AML-193 (cell line): ENCODE measurements at regions not wholly inside any gene's neighbourhood (a gene's known extent, or its start where the extent isn't known, plus 50 kb on each side); places are given as distances from the start of the nearest gene placed in this dataset.

Experiments used
- DNase-seq, 2 experiments: peaks; one replicate each; lab custom pipeline; 2025; lab: John Stamatoyannopoulos, UW

DNA sequence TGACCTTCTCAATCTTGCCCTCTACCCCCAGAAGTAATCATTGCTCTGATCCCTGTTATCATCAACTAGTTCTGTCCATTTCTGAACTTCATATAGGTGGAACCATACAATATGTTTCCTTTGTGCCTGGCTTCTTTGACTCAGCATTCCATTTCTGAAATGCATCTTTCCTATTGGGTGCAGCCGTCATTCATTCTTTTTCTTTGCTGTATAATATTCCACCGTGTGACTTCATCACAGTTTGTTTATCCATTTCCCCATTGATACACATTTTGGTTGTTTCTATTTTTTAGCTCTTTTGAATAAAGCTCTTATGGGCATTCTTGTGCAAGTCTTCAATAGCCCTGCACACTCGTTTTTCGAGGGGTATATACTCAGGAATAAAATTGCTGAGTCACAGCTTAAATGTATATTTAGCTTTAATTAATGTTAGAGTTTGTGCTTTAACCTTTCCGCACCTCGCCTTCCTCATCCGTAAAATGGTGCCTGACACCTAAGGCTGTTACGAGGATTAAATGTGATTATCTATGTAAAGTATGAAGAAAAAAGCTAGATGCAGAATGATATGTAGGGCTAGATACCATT is 491.6 kb downstream of the MIAT start:
- no peak for DNase-seq

DNA sequence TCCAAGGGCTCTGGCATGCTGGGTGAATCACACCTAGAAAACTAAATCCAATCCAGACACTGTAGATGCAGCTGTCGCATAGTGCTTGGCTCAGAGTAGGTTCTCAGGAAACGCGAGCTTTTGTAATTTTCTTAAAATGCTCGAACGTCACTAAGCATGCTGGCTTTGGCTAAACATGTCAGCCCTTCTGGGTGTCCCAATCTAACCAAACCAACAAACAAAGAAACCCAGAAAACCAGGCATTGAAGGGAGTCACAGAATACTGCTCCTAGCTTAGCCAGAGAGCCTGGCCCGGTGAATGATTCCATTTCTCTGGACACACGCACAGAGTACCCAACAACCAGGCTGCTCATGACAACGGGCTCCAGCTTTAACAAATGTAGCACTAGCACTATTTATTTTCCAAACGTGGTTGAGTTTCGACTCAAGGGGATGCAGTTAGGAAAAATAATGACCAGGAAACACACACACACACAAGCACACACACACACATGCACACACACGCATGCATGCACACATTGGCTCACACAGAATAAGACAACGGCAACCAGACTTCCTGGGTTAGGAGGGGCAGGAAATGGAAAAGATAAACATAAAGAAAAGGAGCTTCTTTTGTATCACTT is 492.6 kb downstream of the MIAT start:
- no peak for DNase-seq

DNA sequence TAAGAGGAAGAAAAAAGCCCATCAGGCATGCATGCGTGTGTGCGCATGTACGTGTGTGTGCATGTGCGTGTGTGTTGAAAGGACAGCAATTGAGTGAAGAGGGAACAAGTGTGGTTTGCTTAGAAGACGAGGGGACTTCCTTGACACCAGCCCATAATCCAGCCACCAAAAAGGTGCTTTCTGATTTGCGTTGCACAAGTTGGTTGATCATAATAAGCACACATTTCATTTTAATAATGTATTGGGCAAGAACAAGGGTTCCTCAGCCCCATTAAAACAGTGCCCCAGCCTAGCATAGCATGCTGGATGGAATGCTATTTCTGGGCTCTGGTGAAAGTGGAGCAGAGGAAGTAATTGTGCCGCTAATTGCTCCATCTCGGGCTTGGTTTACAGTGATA is 493.2 kb downstream of the MIAT start:
- DNase-seq, result no peak

DNA sequence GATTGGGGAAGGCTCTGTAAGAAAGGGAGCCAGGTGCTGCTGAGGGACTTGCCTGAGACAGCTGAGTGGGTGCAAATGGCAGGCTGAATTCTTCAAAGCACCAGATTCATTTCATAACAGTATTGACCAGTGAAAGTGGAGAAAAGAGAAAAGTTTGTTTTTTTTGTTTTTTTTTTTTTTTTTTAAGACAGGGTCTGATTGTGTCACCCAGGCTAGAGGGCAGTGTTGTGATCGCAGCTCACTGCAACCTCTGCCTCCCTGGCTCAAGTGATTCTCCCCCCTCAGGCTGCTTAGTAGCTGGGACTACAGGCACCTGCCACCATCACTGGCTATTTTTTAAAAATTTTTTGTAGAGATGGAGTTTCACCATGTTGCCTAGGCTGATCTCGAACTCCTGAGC is 494.0 kb downstream of the MIAT start:
- DNase-seq, result no peak

DNA sequence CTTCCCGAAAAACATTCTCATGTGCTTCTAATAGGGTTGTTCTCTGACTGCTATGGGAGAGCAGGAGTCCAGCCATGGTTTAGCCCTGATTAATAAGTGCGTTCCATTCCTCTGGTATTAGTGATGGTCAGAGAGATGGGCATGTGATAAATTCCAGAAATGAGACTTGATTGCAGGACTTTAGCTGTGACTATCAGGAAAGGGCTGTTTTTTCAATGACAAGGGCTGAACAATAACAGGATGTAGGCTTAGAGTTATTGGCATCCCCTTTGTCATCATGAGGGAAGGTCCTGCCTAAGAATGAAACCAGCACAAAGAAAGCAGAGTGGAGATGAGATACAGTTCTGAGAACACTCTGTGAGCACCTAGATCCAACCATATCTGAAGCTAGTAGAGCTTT is 494.6 kb downstream of the MIAT start:
- no peak for DNase-seq

DNA sequence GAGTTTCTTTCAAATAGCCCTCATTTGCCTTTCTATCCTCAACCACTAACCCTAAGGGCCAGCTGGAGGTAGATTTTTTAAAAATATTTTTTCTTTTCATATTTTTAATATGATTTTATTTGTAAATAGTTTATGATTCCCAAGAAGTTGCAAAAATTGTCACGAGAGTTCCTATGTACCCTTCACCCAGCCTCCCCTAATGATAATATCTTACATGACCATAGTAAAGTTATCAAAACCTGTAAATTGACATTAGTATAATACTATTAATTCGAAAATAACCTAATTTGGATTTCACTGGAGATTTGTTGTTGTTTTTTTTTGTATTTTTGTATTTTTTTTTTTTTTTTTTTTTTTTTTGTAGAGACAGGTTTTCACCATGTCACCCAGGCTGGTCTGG is 495.5 kb downstream of the MIAT start:
- DNase-seq, result no peak

DNA sequence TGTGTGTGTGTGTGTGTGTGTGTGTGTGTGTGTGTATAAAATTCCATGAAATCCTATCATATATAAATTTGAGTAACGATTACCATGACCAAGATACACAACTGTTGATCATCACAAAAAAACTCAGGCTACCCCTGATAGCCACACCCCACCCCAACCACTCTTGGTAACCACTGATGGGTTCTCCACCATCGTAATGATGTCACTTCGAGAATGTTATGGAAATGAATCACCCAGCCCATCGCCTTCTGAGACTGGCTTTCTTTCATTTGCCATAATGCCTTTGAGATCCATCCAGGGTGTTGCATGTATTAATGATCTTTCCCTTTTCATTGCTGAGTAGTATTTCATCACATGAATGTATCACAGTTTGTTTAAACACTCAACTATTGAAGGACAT is 496.0 kb downstream of the MIAT start:
- no peak for DNase-seq

DNA sequence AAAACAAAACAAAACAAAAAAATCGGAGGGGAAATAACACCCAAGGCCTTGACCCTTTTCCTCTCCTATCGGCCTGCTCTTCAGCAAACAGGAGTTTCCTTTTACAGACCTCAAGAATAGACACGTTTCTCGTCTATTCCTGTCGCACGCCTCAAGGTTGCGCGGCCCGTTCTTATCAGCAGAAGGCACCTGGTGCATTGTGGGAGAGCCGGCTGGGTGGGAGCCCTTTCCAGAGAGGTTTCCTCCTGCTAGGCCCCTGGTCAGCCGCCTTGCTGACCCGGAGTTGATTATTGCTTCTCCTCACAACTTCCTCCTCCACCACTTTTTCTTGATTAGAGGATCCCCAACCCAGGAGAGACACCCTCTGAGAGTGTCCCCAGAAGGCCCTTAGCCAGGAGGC is 497.3 kb downstream of the MIAT start:
- DNase-seq, result no peak

DNA sequence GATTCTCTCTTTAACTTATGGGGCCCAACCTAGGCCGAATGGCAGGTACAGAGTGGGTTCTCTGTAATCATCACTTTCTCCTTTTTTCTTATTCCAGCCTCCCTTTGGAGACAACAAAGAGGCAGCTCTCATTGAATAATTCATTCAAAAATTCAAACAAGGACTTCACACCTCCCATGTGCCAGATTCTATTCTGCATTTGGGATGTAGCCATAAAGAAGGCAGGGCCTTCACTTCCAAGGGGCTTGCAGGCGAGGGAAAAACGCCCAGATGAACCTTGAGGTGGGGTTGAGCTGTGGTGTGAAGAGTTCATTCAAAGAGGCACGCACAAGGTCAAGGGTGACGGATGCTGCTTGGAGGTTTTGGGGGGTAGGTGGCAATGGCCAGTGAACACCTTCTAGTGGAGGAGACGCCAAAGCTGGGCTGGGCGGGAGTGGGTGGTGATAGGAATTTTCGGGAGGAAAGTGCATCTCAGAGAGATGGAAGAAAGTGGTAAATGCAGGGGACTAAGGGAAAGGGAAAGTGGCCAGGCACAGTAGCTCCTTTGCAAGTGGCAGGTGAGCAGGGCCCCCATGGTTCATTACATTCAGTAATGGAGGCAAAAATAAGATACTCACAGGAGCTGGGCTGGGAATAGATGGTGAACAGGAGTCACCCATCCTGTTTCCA is 499.6 kb downstream of the MIAT start:
- no peak for DNase-seq

DNA sequence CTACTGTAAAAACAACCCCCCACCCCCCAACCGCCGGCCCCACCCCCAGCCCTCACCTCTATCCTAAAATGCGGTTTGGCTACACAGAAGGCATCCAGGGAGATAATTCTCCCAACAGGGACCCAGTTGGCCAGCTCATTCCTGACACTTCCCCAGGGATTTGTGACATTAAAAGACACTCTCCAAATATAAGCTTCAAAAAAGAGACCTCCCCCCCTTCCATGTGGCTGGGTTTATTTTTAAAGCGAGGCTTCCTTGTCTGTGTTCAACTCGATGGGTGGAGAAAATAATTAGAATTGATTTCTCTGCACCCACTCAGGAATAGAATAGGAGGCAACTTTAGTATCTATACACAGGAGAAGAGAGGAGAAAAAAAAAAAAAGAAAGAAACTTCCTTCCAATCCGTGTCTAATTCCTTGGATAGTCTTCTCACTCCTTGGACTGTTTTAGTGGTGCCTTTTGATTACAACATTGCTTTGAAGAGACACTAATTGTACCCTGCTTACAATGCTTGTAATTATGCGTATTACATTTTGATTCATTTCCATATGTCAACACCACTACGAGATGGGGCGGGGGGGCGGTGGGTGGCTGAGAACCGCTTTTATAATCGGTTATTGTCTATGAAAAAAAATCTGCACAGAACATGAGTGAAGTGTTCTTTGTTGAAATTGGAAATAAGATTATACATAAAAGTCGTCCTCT is 500.4 kb downstream of the MIAT start:
- DNase-seq, result no peak

DNA sequence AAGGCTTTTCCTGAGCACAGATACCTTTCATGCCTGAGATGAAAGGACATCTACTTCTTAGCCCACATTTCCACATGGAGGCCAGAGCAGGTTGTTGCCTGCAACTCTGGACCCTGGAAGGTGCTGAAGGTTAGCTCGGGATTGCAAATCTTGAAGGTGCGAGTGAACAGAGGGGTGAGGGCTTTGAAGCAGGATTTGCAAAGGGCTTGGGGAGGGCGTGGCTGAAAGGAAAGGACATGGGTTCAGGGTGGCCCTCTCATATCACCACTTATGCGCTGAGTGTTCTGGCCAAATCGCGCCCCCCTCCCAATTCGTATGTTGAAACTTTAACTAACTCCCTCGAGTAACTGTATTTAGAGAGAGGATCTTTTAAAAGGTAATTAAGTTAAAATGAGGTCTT is 501.6 kb downstream of the MIAT start:
- DNase-seq, result no peak

DNA sequence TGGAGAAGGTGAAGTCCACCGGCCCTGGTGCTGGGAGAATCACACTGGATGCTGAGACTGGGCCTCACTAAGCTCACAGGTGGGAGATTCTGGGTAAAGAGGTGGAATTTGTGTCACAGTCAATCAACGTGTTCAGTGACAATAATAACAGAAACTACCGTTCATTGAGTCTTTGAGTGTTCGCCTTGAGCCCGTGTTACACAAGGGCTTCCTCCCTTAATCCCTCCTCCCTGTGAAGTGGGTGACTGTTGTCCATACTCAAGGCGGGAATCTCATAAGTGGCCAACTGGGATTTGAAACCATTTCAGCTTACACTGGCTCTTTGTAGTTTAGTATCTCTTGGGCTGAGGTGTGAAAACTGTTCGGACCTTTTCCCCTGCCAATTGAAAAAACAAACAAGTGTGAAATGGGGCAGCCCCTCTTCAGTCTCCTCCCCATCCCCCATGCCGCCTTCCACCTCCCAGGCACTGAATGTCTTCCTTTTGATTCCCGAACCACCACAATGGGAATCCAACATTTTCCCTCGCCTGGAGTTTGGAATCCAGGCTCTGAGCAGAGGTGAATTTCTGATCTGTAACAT is 502.4 kb downstream of the MIAT start:
- DNase-seq, result no peak

DNA sequence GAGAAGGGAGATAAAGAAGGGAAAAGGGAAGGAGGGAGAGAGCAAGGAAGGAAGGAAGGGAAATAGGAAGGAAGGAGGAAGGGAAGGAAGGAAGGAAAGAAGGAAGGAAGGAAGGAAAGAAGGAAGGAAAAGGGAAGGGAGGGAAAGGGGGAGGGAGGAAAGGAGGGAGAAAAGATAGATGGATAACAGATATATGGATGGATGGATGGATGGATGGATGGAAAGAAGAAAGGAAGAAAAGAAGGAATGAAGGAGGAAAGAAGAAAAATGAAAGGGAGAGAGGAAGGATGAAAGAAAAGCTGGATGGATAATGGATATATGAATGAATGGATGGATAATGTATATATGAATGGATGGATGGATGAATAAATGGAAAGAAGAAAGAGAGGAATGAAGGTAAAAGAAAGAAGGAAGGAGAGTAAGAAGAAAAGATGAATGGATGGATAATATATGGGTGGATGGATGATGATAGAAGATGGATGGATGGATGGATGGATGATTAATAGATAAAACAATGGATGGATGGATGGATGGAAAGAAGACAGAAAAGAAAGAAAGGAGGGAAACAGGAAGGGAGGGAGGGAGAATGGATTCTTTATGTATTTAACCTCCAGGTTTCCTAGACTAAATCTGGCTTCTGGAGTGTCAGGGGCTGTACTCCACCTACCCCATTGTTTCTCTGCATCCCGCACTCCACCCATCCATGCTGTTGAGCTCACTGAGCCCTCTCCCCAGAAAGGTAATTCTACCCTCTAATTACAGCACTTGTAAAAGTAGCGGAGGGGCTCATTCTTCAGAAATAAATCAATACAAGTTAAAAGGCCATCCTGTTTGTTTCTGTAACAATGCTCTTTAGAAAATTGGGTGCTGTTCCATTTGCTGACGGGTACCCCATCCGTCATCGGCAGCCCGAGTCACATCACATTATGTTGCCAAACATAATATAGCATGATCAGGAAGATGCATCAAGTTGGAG is 506.1 kb downstream of the MIAT start:
- no peak for DNase-seq

DNA sequence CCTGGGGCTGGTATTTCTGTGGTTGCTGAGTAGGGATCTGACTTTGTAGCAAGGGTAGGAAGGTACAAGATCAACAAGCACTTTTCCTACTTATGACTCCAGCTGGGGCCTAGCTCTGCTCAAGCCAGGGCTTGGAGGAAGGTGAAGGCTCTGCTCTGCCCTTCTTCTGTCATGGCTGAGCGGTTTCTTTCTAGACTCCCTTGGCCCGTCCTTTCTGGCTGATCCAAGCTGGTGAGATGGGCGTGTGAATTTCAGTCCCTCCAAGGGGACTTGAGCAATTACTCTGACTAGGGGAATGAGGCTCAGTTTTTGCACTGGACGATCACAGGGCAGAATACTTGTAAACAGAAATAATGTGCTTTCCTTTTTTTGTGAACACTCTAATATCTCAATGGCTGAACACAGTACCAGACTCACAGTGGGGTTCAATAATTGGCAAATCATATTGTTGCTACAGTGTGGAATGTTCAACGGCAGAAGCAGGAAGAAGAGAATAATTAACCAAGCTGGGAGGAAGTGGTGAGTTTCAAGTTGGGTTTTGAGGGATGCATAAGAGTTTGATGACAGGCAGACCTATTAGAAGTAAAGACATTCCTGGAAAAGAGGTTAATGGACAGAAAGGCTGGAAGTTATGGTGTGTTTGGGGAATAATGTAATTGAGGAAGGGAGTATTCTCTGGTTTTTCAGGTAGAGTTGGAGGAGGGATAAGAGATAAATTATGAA is 507.6 kb downstream of the MIAT start:
- no peak for DNase-seq

DNA sequence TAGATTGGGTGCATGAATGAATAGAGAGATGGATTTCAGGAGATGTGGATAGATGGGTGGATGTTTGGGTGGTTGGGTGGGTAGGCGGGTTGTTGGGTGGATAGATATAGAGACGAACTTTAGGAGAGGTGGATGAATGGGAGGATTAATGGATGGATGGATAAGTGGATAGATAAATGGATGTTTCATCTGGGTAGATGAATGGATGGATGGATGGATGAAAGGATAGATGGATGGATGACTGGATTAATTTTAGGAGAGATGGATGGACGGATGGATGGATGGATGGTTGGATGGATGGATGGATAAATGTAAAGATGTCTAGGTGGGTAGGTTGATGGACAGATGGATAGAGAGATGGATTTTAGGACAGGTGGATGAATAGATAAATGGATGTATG is 511.3 kb downstream of the MIAT start:
- DNase-seq, result no peak

DNA sequence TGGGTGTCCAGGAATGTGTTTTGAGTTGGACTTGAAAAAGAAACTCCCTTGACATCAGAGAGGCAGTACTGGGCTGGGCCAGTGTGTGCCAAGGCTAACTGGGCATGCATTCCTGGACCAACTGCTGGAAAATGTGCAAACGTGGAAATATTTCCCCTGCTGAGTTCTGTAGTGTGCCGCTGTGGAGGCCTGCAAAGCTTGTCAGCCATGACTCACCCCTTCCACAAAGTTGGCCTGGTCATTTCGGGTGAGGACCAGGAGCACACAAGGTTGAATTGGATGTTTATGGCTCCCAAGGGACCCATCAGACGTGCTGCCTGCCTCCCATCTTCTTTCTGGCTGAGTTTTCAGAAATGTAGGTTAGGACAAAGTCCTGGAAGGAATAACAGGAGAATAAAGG is 513.1 kb downstream of the MIAT start:
- DNase-seq, result no peak

DNA sequence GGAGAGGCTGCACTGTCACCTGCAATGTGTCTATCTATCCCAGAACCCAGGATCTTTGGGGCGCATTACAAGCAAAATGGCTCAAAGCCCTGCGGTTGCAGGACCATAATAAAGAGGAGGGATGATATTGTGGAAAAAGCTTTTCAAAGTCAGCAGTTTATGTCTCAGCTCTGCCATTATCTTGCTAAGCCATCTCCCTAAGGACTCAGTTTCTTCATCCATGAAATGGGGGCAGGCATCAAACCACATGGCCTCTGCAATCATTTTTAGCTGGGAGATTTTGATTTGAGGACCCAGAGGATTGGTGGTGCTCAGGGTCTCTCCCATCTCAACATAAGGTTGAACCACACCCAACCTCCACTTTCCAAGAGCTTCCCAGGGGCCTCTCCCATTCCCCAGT is 513.8 kb downstream of the MIAT start:
- no peak for DNase-seq

DNA sequence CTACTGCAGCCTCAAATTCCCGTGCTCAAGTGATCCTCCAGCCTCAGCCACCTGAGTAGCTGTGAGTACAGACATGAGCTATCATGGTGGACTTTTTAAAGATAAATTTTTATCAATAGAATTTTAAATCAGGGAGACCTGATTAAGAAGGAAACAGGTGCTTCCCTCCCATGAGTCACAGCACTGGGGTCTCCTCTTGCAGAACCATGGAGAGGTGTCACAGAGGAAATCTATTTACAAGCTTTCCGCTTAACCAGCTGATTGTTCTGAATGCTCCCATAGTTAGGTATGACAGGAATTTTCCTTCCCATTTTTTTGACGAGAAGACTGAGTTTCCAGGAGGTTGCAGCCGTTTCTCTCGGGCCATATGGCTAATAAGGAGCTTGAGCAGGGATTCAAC is 516.1 kb downstream of the MIAT start:
- no peak for DNase-seq

DNA sequence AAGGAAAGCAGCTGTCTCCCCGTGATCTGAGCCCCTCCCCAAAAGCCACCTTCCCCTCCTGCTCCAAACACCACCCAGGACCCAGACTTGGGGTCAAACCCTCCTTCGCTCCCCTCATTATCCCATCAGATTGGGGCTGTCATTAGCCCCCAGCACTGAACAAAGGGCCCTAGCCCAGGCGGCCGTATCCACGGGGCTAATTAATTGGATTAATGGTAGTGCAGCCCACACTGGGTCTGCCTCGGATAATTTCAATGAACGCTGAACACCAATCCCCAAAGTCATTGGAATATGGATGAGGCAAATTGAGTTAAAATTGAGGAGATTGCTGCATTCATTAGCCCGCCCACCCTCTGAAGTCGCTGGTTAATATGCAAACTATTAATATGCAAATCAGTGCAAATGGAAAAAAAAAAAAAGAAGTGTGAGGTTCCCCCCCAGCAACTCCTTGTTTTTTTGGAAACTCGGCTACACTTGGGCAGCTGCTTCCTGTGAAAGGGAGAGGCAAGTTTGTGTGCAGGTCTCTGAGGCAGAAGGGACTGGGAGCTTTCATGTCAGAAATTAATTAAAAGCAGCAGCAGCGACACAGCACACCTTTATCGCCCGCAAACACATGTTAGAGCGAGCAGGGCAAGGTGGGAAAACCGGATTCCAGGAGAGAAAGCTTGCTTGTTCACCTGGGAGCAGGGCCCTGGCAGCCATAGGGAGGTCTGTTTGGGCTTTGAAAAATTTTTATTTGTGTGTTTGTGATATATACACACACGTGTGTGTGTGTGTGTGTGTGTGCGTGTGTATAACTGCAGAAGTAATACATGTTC is 517.8 kb downstream of the MIAT start:
- DNase-seq, result no peak

DNA sequence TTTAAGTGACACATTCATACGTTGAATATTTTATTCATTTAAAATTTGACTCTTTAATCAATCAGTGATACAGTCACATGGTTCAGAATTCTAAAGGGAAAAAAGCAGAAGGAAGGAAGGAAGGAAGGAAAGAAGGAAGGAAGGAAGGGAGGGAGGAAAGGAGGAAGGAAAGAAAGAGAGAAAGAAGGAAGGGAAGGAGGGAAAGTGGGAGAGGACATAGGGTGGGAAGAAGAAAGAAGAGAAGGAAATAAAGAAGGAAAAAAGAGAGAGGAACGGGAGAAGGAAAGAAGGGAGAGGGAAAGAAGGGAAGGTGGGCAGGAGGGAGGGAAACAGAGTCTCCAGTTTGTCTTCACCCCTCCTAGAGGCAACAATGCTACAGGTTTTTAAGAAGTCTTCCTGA is 518.6 kb downstream of the MIAT start:
- DNase-seq, result no peak
